Osteoblast (primary cell): ENCODE measurements at regions not wholly inside any gene's neighbourhood (a gene's known extent, or its start where the extent isn't known, plus 50 kb on each side); places are given as distances from the start of the nearest gene placed in this dataset.

Experiments used
- DNase-seq: peaks from one replicate; pipeline ENCODE4 v3.0.0; 2011; ENCODE audit warnings: low spot score, mixed read lengths; ENCODE audit not compliant: insufficient read length; ENCODE audit errors: missing footprints
- H2AFZ ChIP-seq: 2 replicates; pipeline ENCODE4 v1.6.0; 2011; ENCODE audit warnings: mild to moderate bottlenecking, low read length
- H3K27ac ChIP-seq: 2 replicates; pipeline ENCODE4 v1.5.1; 2011; ENCODE audit warnings: mild to moderate bottlenecking, low read depth, low read length, moderate library complexity
- H3K27me3 ChIP-seq: 2 replicates; pipeline ENCODE4 v1.6.0; 2012; ENCODE audit warnings: mild to moderate bottlenecking, control low read depth, inconsistent platforms, low read length, moderate library complexity; ENCODE audit not compliant: insufficient read depth
- H3K36me3 ChIP-seq: 2 replicates; pipeline ENCODE4 v1.5.1; 2011; ENCODE audit warnings: mild to moderate bottlenecking, low read length, control low read depth, moderate library complexity; ENCODE audit not compliant: insufficient read depth
- H3K4me1 ChIP-seq: 2 replicates; pipeline ENCODE4 v1.5.1; 2011; ENCODE audit warnings: mild to moderate bottlenecking, low read length, control low read depth, moderate library complexity; ENCODE audit not compliant: insufficient read depth
- H3K4me2 ChIP-seq: 2 replicates; pipeline ENCODE4 v1.6.0; 2011; ENCODE audit warnings: mild to moderate bottlenecking, low read length; ENCODE audit not compliant: insufficient read depth
- H3K4me3 ChIP-seq: fragments of 200-600 bp; sonication (generic); 3 replicates; pipeline ENCODE4 v1.5.1; 2012; ENCODE audit warnings: mild to moderate bottlenecking, low read length, inconsistent platforms; ENCODE audit not compliant: insufficient read depth
- H3K79me2 ChIP-seq: 2 replicates; pipeline ENCODE4 v1.6.0; 2012; ENCODE audit warnings: mild to moderate bottlenecking, low read length, control low read depth, inconsistent platforms; ENCODE audit not compliant: insufficient read depth
- H3K9me3 ChIP-seq: 2 replicates; pipeline ENCODE4 v1.5.1; 2011; ENCODE audit warnings: low read depth, low read length, control low read depth
- H4K20me1 ChIP-seq: 2 replicates; pipeline ENCODE4 v1.6.0; 2012; ENCODE audit warnings: mild to moderate bottlenecking, low read length, control low read depth; ENCODE audit not compliant: insufficient read depth
- TF ChIP-seq, protein P1 (sequence below): IDR thresholded peaks from 2 replicates; pipeline ENCODE4 v1.5.1; 2011; ENCODE audit warnings: mild to moderate bottlenecking, low read depth, low read length, moderate library complexity; ENCODE audit errors: extremely low read depth

DNA sequence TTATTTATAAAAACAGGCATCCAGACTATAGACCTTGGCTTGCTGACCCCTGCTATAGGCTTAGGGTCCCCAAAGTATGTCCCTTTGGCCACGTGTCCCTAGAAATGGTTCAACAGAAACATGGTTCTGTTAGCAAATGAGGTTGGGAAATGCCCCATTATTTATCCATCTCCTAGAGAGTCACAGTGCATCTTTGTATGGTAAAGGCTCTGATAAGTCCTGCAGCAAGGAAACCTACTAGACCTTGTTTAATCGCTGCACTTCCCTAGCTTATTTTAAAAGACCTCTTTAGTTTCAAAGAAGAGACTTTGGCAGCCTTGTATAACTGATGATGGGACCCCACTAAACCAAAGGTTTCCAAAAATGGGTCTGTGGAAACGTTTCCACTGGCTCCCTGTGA lies 471.5 kb downstream of the MED13L start:
- Histone ChIP-seq H3K27ac (no peak overlapping the region), H3K4me3 (no peak overlapping the region), H3K36me3 (no peaks in the 10 kb centered on the region), H3K4me2 (no peak overlapping the region), H2AFZ (no peak overlapping the region), H3K27me3 (no peaks in the 10 kb centered on the region), H3K79me2 (no peaks in the 10 kb centered on the region), H4K20me1 (no peaks in the 10 kb centered on the region), H3K4me1 (no peaks in the 10 kb centered on the region), H3K9me3 (no peaks in the 10 kb centered on the region)
- TF ChIP-seq, protein P1, sequence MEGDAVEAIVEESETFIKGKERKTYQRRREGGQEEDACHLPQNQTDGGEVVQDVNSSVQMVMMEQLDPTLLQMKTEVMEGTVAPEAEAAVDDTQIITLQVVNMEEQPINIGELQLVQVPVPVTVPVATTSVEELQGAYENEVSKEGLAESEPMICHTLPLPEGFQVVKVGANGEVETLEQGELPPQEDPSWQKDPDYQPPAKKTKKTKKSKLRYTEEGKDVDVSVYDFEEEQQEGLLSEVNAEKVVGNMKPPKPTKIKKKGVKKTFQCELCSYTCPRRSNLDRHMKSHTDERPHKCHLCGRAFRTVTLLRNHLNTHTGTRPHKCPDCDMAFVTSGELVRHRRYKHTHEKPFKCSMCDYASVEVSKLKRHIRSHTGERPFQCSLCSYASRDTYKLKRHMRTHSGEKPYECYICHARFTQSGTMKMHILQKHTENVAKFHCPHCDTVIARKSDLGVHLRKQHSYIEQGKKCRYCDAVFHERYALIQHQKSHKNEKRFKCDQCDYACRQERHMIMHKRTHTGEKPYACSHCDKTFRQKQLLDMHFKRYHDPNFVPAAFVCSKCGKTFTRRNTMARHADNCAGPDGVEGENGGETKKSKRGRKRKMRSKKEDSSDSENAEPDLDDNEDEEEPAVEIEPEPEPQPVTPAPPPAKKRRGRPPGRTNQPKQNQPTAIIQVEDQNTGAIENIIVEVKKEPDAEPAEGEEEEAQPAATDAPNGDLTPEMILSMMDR: no peak
- DNase-seq: no peak

DNA sequence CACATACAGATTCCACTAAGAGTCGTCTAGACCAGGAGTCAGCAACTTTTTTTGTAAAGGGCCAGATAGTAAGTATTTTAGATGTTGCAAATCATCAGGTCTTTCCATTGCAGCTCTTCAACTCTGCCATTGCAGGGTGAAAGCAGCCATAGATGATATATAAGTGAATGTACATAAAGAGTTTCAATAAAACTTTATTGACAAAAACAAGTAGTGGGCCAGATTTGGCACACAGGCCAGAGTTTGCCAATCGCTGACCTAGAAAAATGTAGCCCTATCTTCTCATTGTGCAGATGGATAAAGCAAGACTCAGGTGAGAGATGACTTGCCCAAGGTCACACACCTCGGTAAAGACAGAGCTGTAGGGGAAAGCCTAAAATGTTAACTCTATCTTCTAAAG lies 474.7 kb downstream of the MED13L start:
- Histone ChIP-seq H3K4me3 (no peak overlapping the region), H3K27me3 (no peaks in the 10 kb centered on the region), H4K20me1 (no peaks in the 10 kb centered on the region), H3K27ac (no peak overlapping the region), H3K36me3 (no peaks in the 10 kb centered on the region), H3K4me2 (no peak overlapping the region), H3K9me3 (no peaks in the 10 kb centered on the region), H2AFZ (no peak overlapping the region), H3K4me1 (no peaks in the 10 kb centered on the region), H3K79me2 (no peaks in the 10 kb centered on the region)
- TF ChIP-seq, protein P1: no peak
- DNase-seq: no peak

DNA sequence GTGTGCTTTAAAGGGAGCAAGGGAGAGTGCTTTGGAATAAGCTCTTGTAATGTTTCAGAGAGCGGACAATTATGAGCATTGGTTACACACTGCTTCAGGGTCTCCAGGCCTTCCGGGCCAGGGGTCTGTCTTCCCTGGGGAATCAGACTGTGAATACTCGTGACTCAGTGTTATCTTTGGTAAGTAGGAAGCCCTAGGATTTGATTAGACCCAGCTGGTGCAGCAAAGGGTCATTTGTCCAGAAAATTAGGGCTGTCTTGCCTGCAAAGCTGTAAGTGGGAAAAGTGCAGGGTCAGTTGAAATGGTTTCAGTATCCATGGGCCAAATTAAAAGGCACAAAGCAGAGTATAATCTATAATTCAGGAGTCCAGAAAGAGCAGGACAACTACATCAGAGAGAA lies 475.6 kb downstream of the MED13L start:
- Histone ChIP-seq H4K20me1 (no peaks in the 10 kb centered on the region), H3K36me3 (no peaks in the 10 kb centered on the region), H3K27ac (no peak overlapping the region), H3K4me3 (no peak overlapping the region), H2AFZ (no peak overlapping the region), H3K27me3 (no peaks in the 10 kb centered on the region), H3K79me2 (no peaks in the 10 kb centered on the region), H3K4me2 (no peak overlapping the region), H3K9me3 (no peaks in the 10 kb centered on the region), H3K4me1 (no peaks in the 10 kb centered on the region)
- TF ChIP-seq, protein P1: no peak
- no peak for DNase-seq

DNA sequence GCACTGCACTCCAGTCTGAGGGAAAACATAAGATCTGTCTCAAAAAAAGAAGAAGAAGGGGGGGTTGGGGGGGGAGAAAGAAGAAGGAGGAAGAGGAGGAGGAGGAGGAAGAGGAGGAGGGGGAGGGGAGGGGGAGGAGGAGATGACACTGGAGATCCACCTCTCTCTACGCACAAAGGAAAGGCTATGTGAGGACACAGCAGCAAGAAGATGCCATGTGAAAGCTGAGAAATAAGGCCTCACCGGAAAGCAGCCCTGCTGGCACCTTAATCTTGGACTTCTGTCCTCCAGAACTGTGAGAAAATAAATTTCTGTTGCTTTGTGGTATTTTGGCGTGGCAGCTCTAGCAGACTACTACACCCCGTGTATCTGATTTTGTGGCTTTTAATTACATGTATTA lies 477.9 kb downstream of the MED13L start:
- H3K4me2 ChIP-seq: no peak overlapping the region
- H4K20me1 ChIP-seq: no peaks in the 10 kb centered on the region
- H3K79me2 ChIP-seq: no peaks in the 10 kb centered on the region
- DNase-seq: no peak
- no peaks in the 10 kb centered on the region for H3K4me1 ChIP-seq
- H3K36me3 ChIP-seq: no peaks in the 10 kb centered on the region
- TF ChIP-seq, protein P1: no peak
- no peaks in the 10 kb centered on the region for H3K27me3 ChIP-seq
- no peak overlapping the region for H3K4me3 ChIP-seq
- no peak overlapping the region for H3K27ac ChIP-seq
- H3K9me3 ChIP-seq: no peaks in the 10 kb centered on the region
- no peak overlapping the region for H2AFZ ChIP-seq
